NT2/D1 (cell line): ENCODE measurements at regions not wholly inside any gene's neighbourhood (a gene's known extent, or its start where the extent isn't known, plus 50 kb on each side); places are given as distances from the start of the nearest gene placed in this dataset.

Experiments
- DNase-seq: peaks from one replicate; pipeline ENCODE4 v3.0.0-alpha.2; 2011; ENCODE audit warnings: low read depth, low spot score
- H3K27me3 ChIP-seq: 2 replicates; pipeline ENCODE4 v1.6.0; 2011; ENCODE audit warnings: mild to moderate bottlenecking; ENCODE audit not compliant: insufficient read length, insufficient read depth
- H3K36me3 ChIP-seq: 2 replicates; pipeline ENCODE4 v1.6.1; 2011; ENCODE audit warnings: mild to moderate bottlenecking, low read length, mixed read lengths; ENCODE audit not compliant: insufficient read depth, insufficient read length
- H3K4me1 ChIP-seq: 2 replicates; pipeline ENCODE4 v1.5.1; 2011; ENCODE audit not compliant: insufficient read depth, insufficient read length
- H3K4me3 ChIP-seq: 2 replicates; pipeline ENCODE4 v1.5.1; 2011; ENCODE audit warnings: low read depth; ENCODE audit not compliant: insufficient read length
- H3K9ac ChIP-seq: 2 replicates; pipeline ENCODE4 v1.6.0; 2011; ENCODE audit warnings: low read depth; ENCODE audit not compliant: insufficient read length
- H3K9me3 ChIP-seq: 2 replicates; pipeline ENCODE4 v1.5.1; 2011; ENCODE audit warnings: mild to moderate bottlenecking, low read length; ENCODE audit not compliant: insufficient read depth
- SUZ12 ChIP-seq: IDR thresholded peaks from 2 replicates; pipeline ENCODE4 v1.6.1; 2011; ENCODE audit not compliant: insufficient read length, insufficient read depth; ENCODE audit errors: extremely low read depth
- YY1 ChIP-seq: IDR thresholded peaks from 2 replicates; pipeline ENCODE4 v1.6.1; 2011; ENCODE audit not compliant: insufficient read length, insufficient read depth
- ZNF274 ChIP-seq: IDR thresholded peaks from 2 replicates; pipeline ENCODE4 v1.6.1; 2011; ENCODE audit warnings: mild to moderate bottlenecking, low read depth, low read length

- TF ChIP-seq ZNF274 (no peak), SUZ12 (no peak)
- H3K9ac ChIP-seq = no peak overlapping the region
- H3K27me3 ChIP-seq = no peaks in the 10 kb centered on the region
- DNase-seq = no peak
- H3K36me3 ChIP-seq = no peaks in the 10 kb centered on the region
- no peak overlapping the region for H3K4me3 ChIP-seq
- H3K9me3 ChIP-seq = no peaks in the 10 kb centered on the region
- H3K4me1 ChIP-seq = no peaks in the 10 kb centered on the region
Measured at GRCh38 chr20:11429168-11429567, 488.5 kb upstream of the BTBD3 start.

GRCh38 chr20:11429889-11430519, 487.7 kb upstream of the BTBD3 start:
- no peaks in the 10 kb centered on the region for H3K4me1 ChIP-seq
- TF ChIP-seq SUZ12 (no peak), YY1 (no peak), ZNF274 (no peak)
- H3K4me3 ChIP-seq = no peak overlapping the region
- no peak overlapping the region for H3K9ac ChIP-seq
- DNase-seq = no peak
- no peaks in the 10 kb centered on the region for H3K27me3 ChIP-seq
- H3K9me3 ChIP-seq = peaks cover 5% of the 10 kb centered on the region; the same call in 1 of the 2 replicates
- H3K36me3 ChIP-seq = no peaks in the 10 kb centered on the region

GRCh38 chr20:11430652-11431051, 487.0 kb upstream of the BTBD3 start:
- no peak for DNase-seq
- H3K36me3 ChIP-seq = no peaks in the 10 kb centered on the region
- no peak overlapping the region for H3K4me3 ChIP-seq
- no peaks in the 10 kb centered on the region for H3K27me3 ChIP-seq
- H3K4me1 ChIP-seq = no peaks in the 10 kb centered on the region
- H3K9ac ChIP-seq = no peak overlapping the region
- peaks cover 12% of the 10 kb centered on the region; the same call in 1 of the 2 replicates for H3K9me3 ChIP-seq
- TF ChIP-seq YY1 (no peak), ZNF274 (no peak), SUZ12 (no peak)

GRCh38 chr20:11431621-11432020, 486.1 kb upstream of the BTBD3 start:
- no peak overlapping the region for H3K4me3 ChIP-seq
- H3K4me1 ChIP-seq = no peaks in the 10 kb centered on the region
- no peak overlapping the region for H3K9ac ChIP-seq
- H3K27me3 ChIP-seq = no peaks in the 10 kb centered on the region
- H3K9me3 ChIP-seq = peaks cover 22% of the 10 kb centered on the region
- no peak for DNase-seq
- no peaks in the 10 kb centered on the region for H3K36me3 ChIP-seq
- no peak for TF ChIP-seq ZNF274
- no peak for TF ChIP-seq SUZ12
- TF ChIP-seq YY1 = no peak

GRCh38 chr20:11432407-11432806, 485.3 kb upstream of the BTBD3 start:
- Histone ChIP-seq H3K27me3 (no peaks in the 10 kb centered on the region), H3K4me1 (no peaks in the 10 kb centered on the region), H3K9me3 (peaks cover 30% of the 10 kb centered on the region), H3K36me3 (no peaks in the 10 kb centered on the region), H3K9ac (no peak overlapping the region), H3K4me3 (no peak overlapping the region)
- no peak for TF ChIP-seq YY1
- no peak for TF ChIP-seq ZNF274
- TF ChIP-seq SUZ12 = no peak
- DNase-seq = no peak

- H3K9ac ChIP-seq = no peak overlapping the region
- DNase-seq = no peak
- peaks cover 31% of the 10 kb centered on the region for H3K9me3 ChIP-seq
- H3K4me1 ChIP-seq = no peaks in the 10 kb centered on the region
- H3K27me3 ChIP-seq = no peaks in the 10 kb centered on the region
- H3K4me3 ChIP-seq = no peak overlapping the region
- TF ChIP-seq YY1 = no peak
- no peak for TF ChIP-seq ZNF274
- no peak for TF ChIP-seq SUZ12
- no peaks in the 10 kb centered on the region for H3K36me3 ChIP-seq
Measured at GRCh38 chr20:11436113-11436905, 481.4 kb upstream of the BTBD3 start.

GRCh38 chr20:11437090-11437489, 480.6 kb upstream of the BTBD3 start:
- Histone ChIP-seq H3K4me1 (no peaks in the 10 kb centered on the region), H3K36me3 (no peaks in the 10 kb centered on the region), H3K9me3 (peaks cover 31% of the 10 kb centered on the region), H3K27me3 (no peaks in the 10 kb centered on the region), H3K9ac (no peak overlapping the region), H3K4me3 (no peak overlapping the region)
- DNase-seq = no peak
- TF ChIP-seq SUZ12 (no peak), YY1 (no peak), ZNF274 (no peak)
